Transverse colon (tissue), 4 donors: ENCODE measurements at regions not wholly inside any gene's neighbourhood (a gene's known extent, or its start where the extent isn't known, plus 50 kb on each side); places are given as distances from the start of the nearest gene placed in this dataset.

Experiments used
- CTCF ChIP-seq, 5 experiments: fragments of 200-600 bp in 3 of 5; fragments of 450-650 bp in 2 of 5; sonication (generic) in 3 of 5; IDR thresholded peaks; 1 replicate in 2 of 5; 2 replicates in 3 of 5; pipeline ENCODE4 v1.5.1; 2016 to 2017; ENCODE audit warnings: antibody characterized with exemption in 5 of 5, inconsistent platforms in 3 of 5, mild to moderate bottlenecking in 2 of 5, moderate library complexity in 1 of 5
- EP300 ChIP-seq: sonication (generic); formaldehyde crosslinking; IDR thresholded peaks from one replicate; pipeline ENCODE4 v1.6.1; 2017; ENCODE audit warnings: antibody characterized with exemption, low read depth
- POLR2A ChIP-seq: fragments of 450-650 bp; IDR thresholded peaks from one replicate; pipeline ENCODE4 v1.6.1; 2016; ENCODE audit warnings: antibody characterized with exemption, mild to moderate bottlenecking, moderate library complexity
- POLR2AphosphoS5 ChIP-seq, 3 donors: sonication (generic); formaldehyde crosslinking; IDR thresholded peaks; one replicate each; pipeline ENCODE4 v1.6.1; 2016; ENCODE audit warnings: antibody characterized with exemption in 3 of 3

- no peak for TF ChIP-seq POLR2A
- TF ChIP-seq CTCF (IDR thresholded peaks at IDR 0.05): no peak
- TF ChIP-seq POLR2AphosphoS5 (IDR thresholded peaks at IDR 0.05): no peak
- no peak for TF ChIP-seq EP300
These were observed 651.4 kb upstream of the NECTIN3 start for GRCh38 chr3:110420158-110420641.
